H1 (cell line): ENCODE measurements at regions not wholly inside any gene's neighbourhood (a gene's known extent, or its start where the extent isn't known, plus 50 kb on each side); places are given as distances from the start of the nearest gene placed in this dataset.

Experiments
- CEBPB ChIP-seq: IDR thresholded peaks from 2 replicates; pipeline ENCODE4 v1.6.1; 2012; ENCODE audit warnings: low read depth, low read length
- CHD1 ChIP-seq: IDR thresholded peaks from 2 replicates; pipeline ENCODE4 v1.6.1; 2012; ENCODE audit warnings: low read depth, low read length, improper control_type of control experiment
- EGR1 ChIP-seq: IDR thresholded peaks from 2 replicates; pipeline ENCODE4 v1.6.1; 2011; ENCODE audit warnings: low read depth, low read length, borderline replicate concordance
- EP300 ChIP-seq, 2 experiments: IDR thresholded peaks; 1 replicate in 1 of 2; 2 replicates in 1 of 2; pipeline ENCODE4 v1.6.1; 2011 to 2012; ENCODE audit warnings: low read depth in 2 of 2, low read length in 2 of 2, mild to moderate bottlenecking in 2 of 2, borderline replicate concordance in 1 of 2, inconsistent platforms in 1 of 2, moderate library complexity in 1 of 2
- EZH2 ChIP-seq: fragments of 200-600 bp; sonication (generic); IDR thresholded peaks from 2 replicates; pipeline ENCODE4 v1.7.1; 2012; ENCODE audit warnings: low read depth, mild to moderate bottlenecking, moderate library complexity, low read length, inconsistent platforms; ENCODE audit not compliant: severe bottlenecking
- NRF1 ChIP-seq: IDR thresholded peaks from 2 replicates; pipeline ENCODE4 v1.6.1; 2011; ENCODE audit warnings: mild to moderate bottlenecking, low read depth, low read length, improper control_type of control experiment
- TCF12 ChIP-seq: IDR thresholded peaks from 2 replicates; pipeline ENCODE4 v1.6.1; 2011; ENCODE audit warnings: low read depth, mild to moderate bottlenecking, low read length
- TF ChIP-seq, protein P1 (sequence below): fragments of 300-600 bp; sonication (generic); IDR thresholded peaks from 2 replicates; pipeline ENCODE4 v1.7.1; 2012; ENCODE audit warnings: low read length, moderate library complexity, mild to moderate bottlenecking, inconsistent platforms; ENCODE audit not compliant: insufficient replicate concordance

DNA sequence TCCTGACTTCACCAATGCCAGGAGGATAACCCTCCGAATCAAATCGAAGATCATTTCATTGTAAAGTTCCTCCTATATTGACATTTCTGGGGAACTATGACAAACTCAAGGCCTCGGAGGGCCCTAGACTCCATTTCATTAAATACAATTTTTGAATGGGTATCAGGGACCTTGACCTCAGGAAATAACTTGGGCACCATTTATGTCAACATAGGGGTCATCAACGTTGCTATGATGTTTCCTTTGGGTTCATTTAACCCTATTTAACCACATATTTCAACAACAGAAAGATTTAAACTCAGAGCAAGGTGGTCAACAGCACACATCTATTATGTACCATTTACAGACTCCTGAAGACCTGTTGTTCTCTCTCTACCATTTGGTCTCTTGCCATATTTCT lies 395.1 kb downstream of the TRIML1 start (continued):
- TF ChIP-seq, protein P1, sequence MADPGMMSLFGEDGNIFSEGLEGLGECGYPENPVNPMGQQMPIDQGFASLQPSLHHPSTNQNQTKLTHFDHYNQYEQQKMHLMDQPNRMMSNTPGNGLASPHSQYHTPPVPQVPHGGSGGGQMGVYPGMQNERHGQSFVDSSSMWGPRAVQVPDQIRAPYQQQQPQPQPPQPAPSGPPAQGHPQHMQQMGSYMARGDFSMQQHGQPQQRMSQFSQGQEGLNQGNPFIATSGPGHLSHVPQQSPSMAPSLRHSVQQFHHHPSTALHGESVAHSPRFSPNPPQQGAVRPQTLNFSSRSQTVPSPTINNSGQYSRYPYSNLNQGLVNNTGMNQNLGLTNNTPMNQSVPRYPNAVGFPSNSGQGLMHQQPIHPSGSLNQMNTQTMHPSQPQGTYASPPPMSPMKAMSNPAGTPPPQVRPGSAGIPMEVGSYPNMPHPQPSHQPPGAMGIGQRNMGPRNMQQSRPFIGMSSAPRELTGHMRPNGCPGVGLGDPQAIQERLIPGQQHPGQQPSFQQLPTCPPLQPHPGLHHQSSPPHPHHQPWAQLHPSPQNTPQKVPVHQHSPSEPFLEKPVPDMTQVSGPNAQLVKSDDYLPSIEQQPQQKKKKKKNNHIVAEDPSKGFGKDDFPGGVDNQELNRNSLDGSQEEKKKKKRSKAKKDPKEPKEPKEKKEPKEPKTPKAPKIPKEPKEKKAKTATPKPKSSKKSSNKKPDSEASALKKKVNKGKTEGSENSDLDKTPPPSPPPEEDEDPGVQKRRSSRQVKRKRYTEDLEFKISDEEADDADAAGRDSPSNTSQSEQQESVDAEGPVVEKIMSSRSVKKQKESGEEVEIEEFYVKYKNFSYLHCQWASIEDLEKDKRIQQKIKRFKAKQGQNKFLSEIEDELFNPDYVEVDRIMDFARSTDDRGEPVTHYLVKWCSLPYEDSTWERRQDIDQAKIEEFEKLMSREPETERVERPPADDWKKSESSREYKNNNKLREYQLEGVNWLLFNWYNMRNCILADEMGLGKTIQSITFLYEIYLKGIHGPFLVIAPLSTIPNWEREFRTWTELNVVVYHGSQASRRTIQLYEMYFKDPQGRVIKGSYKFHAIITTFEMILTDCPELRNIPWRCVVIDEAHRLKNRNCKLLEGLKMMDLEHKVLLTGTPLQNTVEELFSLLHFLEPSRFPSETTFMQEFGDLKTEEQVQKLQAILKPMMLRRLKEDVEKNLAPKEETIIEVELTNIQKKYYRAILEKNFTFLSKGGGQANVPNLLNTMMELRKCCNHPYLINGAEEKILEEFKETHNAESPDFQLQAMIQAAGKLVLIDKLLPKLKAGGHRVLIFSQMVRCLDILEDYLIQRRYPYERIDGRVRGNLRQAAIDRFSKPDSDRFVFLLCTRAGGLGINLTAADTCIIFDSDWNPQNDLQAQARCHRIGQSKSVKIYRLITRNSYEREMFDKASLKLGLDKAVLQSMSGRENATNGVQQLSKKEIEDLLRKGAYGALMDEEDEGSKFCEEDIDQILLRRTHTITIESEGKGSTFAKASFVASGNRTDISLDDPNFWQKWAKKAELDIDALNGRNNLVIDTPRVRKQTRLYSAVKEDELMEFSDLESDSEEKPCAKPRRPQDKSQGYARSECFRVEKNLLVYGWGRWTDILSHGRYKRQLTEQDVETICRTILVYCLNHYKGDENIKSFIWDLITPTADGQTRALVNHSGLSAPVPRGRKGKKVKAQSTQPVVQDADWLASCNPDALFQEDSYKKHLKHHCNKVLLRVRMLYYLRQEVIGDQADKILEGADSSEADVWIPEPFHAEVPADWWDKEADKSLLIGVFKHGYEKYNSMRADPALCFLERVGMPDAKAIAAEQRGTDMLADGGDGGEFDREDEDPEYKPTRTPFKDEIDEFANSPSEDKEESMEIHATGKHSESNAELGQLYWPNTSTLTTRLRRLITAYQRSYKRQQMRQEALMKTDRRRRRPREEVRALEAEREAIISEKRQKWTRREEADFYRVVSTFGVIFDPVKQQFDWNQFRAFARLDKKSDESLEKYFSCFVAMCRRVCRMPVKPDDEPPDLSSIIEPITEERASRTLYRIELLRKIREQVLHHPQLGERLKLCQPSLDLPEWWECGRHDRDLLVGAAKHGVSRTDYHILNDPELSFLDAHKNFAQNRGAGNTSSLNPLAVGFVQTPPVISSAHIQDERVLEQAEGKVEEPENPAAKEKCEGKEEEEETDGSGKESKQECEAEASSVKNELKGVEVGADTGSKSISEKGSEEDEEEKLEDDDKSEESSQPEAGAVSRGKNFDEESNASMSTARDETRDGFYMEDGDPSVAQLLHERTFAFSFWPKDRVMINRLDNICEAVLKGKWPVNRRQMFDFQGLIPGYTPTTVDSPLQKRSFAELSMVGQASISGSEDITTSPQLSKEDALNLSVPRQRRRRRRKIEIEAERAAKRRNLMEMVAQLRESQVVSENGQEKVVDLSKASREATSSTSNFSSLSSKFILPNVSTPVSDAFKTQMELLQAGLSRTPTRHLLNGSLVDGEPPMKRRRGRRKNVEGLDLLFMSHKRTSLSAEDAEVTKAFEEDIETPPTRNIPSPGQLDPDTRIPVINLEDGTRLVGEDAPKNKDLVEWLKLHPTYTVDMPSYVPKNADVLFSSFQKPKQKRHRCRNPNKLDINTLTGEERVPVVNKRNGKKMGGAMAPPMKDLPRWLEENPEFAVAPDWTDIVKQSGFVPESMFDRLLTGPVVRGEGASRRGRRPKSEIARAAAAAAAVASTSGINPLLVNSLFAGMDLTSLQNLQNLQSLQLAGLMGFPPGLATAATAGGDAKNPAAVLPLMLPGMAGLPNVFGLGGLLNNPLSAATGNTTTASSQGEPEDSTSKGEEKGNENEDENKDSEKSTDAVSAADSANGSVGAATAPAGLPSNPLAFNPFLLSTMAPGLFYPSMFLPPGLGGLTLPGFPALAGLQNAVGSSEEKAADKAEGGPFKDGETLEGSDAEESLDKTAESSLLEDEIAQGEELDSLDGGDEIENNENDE, result no peak
- no peak for TF ChIP-seq EGR1
- TF ChIP-seq NRF1, result no peak
- no peak for TF ChIP-seq EP300 (IDR thresholded peaks at IDR 0.05; ENCODE audit: borderline replicate concordance in 1 of 2, low read depth in 2 of 2, low read length in 2 of 2)
- no peak for TF ChIP-seq CHD1
- no peak for TF ChIP-seq TCF12
- TF ChIP-seq EZH2, result no peak
- no peak for TF ChIP-seq CEBPB
